ENCODE measurements at regions not wholly inside any gene's neighbourhood (a gene's known extent, or its start where the extent isn't known, plus 50 kb on each side); places are given as distances from the start of the nearest gene placed in this dataset.

DNA sequence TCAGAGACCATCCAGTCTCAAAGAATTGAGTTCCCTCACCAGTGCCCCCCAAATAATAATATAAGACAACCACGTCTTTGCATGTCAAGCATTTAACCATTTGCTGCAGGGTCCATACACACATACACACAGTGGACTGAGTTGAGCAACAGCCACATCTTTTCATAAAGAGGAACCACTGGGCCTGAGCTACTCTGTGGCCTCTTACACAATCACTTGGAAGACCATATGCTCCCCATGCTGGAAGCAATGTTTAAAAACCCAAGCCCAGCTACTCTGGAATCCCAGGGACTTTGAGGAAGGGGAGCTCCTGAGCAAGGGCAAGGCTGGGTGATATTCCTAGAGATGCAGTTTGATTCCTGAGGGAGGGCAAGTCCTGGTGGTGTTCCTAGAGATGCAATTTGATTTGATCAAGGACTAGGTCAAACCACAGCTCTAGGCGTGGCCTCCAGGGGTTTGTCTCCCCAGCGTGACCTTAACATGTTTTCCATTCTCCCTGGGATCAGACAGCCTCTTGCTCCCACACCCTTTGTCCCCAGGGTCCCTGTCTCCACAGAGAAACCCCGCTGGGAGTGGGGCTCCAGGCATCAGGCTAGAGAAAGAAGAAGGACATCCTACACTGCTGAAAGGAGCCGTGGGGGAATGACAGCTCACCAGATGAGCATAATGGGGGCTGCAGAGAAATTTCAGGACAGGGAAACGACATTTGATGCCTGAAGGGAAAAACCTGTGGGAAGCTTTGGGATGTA lies 376.2 kb upstream of the MGMT start:
- Histone ChIP-seq H3K27me3 (ENCODE audit: control insufficient read depth in 2 of 2, insufficient read depth in 2 of 2, low read length in 2 of 2) (peaks cover 0 to 2% of the 10 kb centered on the region in 2 experiments), H2AFZ (ENCODE audit: low read depth, low read length) (no peak overlapping the region), H3K4me2 (ENCODE audit: insufficient read depth, low read length) (no peak overlapping the region), H3K27ac (ENCODE audit: insufficient read depth, low read depth, low read length) (no peak overlapping the region), H3K4me1 (ENCODE audit: control insufficient read depth, extremely low read depth, insufficient read depth, low read length) (no peaks in the 10 kb centered on the region), H3K4me3 (replicated peaks in 1 of 3; ENCODE audit: insufficient read depth in 1 of 3, low read depth in 1 of 3, low read length in 3 of 3) (no peak overlapping the region), H3K9me1 (replicated peaks; ENCODE audit: control insufficient read depth, extremely low read depth, insufficient read depth, low read length) (no peaks in the 10 kb centered on the region), H3K36me3 (ENCODE audit: control insufficient read depth in 2 of 2, extremely low read depth in 1 of 2, insufficient read depth in 2 of 2, low read length in 2 of 2) (no peaks in the 10 kb centered on the region), H3K9ac (replicated peaks; ENCODE audit: extremely low read depth, insufficient read depth, low read length) (no peak overlapping the region), H3K9me3 (replicated peaks; ENCODE audit: control insufficient read depth, insufficient read depth, low read length) (no peaks in the 10 kb centered on the region), H3K79me2 (ENCODE audit: control insufficient read depth, insufficient read depth, low read length) (no peaks in the 10 kb centered on the region), H4K20me1 (replicated peaks; ENCODE audit: control insufficient read depth, extremely low read depth, insufficient read depth, low read length) (no peaks in the 10 kb centered on the region)
- TF ChIP-seq POLR2A (IDR thresholded peaks at IDR 0.05; ENCODE audit: low read depth, low read length) (no peak), MYC (IDR thresholded peaks at IDR 0.05; ENCODE audit: low read depth, low read length) (no peak), EZH2 (IDR thresholded peaks at IDR 0.05; ENCODE audit: borderline replicate concordance, low read depth, low read length, severe bottlenecking) (no peak), GATA2 (IDR thresholded peaks at IDR 0.05; ENCODE audit: insufficient read depth, insufficient read length, low read depth, low read length) (no peak), POLR2AphosphoS5 (IDR thresholded peaks at IDR 0.05; ENCODE audit: insufficient read depth, low read depth, low read length) (no peak), FOS (IDR thresholded peaks at IDR 0.05; ENCODE audit: borderline replicate concordance, insufficient read depth, low read length) (no peak), JUN (IDR thresholded peaks at IDR 0.05; ENCODE audit: borderline replicate concordance, insufficient read depth, insufficient read length, low read depth) (no peak)
- TF ChIP-seq, protein P1, sequence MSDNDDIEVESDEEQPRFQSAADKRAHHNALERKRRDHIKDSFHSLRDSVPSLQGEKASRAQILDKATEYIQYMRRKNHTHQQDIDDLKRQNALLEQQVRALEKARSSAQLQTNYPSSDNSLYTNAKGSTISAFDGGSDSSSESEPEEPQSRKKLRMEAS (IDR thresholded peaks at IDR 0.05; ENCODE audit: insufficient read depth, insufficient read length), result no peak
- TF ChIP-seq, protein P2, sequence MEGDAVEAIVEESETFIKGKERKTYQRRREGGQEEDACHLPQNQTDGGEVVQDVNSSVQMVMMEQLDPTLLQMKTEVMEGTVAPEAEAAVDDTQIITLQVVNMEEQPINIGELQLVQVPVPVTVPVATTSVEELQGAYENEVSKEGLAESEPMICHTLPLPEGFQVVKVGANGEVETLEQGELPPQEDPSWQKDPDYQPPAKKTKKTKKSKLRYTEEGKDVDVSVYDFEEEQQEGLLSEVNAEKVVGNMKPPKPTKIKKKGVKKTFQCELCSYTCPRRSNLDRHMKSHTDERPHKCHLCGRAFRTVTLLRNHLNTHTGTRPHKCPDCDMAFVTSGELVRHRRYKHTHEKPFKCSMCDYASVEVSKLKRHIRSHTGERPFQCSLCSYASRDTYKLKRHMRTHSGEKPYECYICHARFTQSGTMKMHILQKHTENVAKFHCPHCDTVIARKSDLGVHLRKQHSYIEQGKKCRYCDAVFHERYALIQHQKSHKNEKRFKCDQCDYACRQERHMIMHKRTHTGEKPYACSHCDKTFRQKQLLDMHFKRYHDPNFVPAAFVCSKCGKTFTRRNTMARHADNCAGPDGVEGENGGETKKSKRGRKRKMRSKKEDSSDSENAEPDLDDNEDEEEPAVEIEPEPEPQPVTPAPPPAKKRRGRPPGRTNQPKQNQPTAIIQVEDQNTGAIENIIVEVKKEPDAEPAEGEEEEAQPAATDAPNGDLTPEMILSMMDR (IDR thresholded peaks at IDR 0.05; ENCODE audit: extremely low read depth in 1 of 2, insufficient read depth in 1 of 2, low read depth in 1 of 2, low read length in 2 of 2), result no peak
- FAIRE-seq (no peak), DNase-seq (ENCODE audit: low read depth, low spot score) (no peak)
- CTCF ChIA-PET, result interaction anchor here (1.2 kb wide), 1 partner anchor 12 kb away, joined by 4 read pairs; no protein-coding TSS in a partner anchor
- intact Hi-C loops (cut with micrococcal nuclease), result no loop called here
- dilution Hi-C loops (cut with MboI; ENCODE audit: extremely low pct_ligation_motif_present, low sequenced_read_pairs), result no loop called here
- POLR2A ChIA-PET, result no interaction called here
- BruUV-seq (replicated peaks), result no TSS peak
